ENCODE measurements at regions not wholly inside any gene's neighbourhood (a gene's known extent, or its start where the extent isn't known, plus 50 kb on each side); places are given as distances from the start of the nearest gene placed in this dataset.
"Not testable (repeated sequence)": the region's sequence is repeated elsewhere in the genome, so short reads cannot be mapped to it uniquely, and the experiment has no call there.

DNA sequence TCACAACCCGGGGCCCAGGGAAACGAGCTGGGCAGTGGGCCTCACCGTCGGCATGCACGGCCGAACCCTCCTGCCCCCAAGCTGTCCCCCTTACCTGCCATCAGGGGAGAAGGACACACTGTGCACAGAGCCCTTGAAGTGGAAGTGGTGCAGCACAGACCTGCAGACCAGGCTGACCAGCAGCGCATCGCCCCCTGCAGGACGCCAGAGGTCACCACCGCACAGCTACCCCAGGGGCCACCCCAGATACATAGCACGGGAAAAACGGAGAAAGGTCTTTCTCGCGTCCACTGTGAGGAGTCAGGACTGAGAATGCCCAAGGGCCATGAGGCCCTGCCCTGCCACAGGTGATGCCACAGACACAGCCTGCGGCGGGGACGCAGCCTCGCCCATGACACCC lies 5373.7 kb upstream of the TPTE start:
- not testable (repeated sequence) for TF ChIP-seq POLR2A (IDR thresholded peaks at IDR 0.05)
- TF ChIP-seq, protein P1, sequence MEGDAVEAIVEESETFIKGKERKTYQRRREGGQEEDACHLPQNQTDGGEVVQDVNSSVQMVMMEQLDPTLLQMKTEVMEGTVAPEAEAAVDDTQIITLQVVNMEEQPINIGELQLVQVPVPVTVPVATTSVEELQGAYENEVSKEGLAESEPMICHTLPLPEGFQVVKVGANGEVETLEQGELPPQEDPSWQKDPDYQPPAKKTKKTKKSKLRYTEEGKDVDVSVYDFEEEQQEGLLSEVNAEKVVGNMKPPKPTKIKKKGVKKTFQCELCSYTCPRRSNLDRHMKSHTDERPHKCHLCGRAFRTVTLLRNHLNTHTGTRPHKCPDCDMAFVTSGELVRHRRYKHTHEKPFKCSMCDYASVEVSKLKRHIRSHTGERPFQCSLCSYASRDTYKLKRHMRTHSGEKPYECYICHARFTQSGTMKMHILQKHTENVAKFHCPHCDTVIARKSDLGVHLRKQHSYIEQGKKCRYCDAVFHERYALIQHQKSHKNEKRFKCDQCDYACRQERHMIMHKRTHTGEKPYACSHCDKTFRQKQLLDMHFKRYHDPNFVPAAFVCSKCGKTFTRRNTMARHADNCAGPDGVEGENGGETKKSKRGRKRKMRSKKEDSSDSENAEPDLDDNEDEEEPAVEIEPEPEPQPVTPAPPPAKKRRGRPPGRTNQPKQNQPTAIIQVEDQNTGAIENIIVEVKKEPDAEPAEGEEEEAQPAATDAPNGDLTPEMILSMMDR (IDR thresholded peaks at IDR 0.05), result not testable (repeated sequence)

Measured in lower leg skin (tissue), 3 donors.